ENCODE measurements at regions not wholly inside any gene's neighbourhood (a gene's known extent, or its start where the extent isn't known, plus 50 kb on each side); places are given as distances from the start of the nearest gene placed in this dataset.

DNA sequence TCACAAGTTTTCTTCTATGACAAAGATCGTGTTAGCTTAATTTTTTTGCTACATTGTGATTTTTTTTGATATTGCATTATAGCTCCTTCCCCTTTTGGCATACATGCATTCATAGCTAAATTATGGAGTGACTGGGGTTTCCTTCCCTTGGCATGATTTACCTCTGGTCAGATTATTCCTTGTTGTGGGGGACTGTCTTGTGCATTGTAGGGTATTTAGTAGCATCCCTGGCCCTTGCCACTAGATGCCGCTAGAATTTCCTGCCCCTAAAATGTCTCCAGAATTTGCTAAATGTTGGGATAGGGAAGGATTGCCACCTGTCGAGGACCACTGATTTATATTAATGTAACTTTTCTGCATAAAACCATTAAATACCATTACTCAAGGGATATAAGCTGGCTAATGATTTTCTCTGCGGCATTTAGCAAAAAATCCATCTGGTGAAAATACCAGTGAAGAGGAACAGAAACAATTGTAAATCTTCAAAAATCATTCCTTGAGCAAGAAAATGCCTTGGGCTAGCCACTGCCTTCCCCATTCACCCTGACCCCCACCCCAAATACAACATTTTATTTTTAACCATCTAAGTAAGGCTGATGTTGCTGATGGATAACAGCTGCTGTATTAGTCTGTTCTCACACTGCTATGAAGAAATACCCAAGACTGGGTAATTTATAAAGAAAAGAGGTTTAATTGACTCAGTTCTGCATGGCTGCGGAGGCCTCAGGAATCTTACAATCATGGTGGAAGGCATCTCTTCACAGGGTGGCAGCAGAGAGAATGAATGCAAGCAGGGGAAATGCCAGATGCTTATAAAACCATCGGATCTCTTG is 195.2 kb downstream of the MAP2K6 start:
- no peak for DNase-seq (ENCODE audit: low spot score in 2 of 2)
- peaks cover 37% of the 10 kb centered on the region for H3K4me1 ChIP-seq
- no peaks in the 10 kb centered on the region for H3K9me3 ChIP-seq
- H3K27me3 ChIP-seq: no peaks in the 10 kb centered on the region
- no peak for TF ChIP-seq POLR2AphosphoS5 (IDR thresholded peaks at IDR 0.05)
- no peak for TF ChIP-seq EP300 (IDR thresholded peaks at IDR 0.05)
- no peak for TF ChIP-seq POLR2A (IDR thresholded peaks at IDR 0.05)
- H3K36me3 ChIP-seq: no peaks in the 10 kb centered on the region
- 60% methylated on average over 6 of the region's 6 CpGs for WGBS
- peak overlapping the region; percentile 49 for H3K27ac ChIP-seq
- H3K4me3 ChIP-seq: no peak overlapping the region

DNA sequence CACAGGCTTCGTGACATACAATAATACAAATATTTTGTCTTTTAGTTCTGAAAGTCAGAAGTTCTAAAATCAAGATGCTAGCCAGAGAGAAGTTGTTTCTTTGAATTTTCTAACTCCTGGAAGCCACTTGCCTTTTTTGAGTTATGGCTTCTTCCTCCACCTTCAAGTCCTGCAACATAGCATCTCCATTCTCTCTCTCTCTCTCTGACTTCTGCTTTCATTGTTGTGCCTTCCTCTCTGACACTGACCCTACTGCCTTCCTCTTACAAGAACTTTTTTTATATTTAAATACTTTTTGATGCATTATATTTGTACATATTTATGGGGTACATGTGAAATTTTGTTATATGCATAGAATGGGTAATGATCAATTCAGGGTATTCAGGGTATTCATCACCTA is 205.9 kb downstream of the MAP2K6 start:
- Histone ChIP-seq H3K27me3 (no peaks in the 10 kb centered on the region), H3K36me3 (no peaks in the 10 kb centered on the region), H3K4me3 (no peak overlapping the region), H3K9me3 (no peaks in the 10 kb centered on the region), H3K27ac (no peak overlapping the region), H3K4me1 (no peaks in the 10 kb centered on the region)
- no peak for DNase-seq (ENCODE audit: low spot score in 2 of 2)
- 67% methylated on average over 1 of the region's 1 CpG for WGBS
- TF ChIP-seq POLR2AphosphoS5 (IDR thresholded peaks at IDR 0.05): no peak
- TF ChIP-seq POLR2A (IDR thresholded peaks at IDR 0.05): no peak
- TF ChIP-seq, protein P1, sequence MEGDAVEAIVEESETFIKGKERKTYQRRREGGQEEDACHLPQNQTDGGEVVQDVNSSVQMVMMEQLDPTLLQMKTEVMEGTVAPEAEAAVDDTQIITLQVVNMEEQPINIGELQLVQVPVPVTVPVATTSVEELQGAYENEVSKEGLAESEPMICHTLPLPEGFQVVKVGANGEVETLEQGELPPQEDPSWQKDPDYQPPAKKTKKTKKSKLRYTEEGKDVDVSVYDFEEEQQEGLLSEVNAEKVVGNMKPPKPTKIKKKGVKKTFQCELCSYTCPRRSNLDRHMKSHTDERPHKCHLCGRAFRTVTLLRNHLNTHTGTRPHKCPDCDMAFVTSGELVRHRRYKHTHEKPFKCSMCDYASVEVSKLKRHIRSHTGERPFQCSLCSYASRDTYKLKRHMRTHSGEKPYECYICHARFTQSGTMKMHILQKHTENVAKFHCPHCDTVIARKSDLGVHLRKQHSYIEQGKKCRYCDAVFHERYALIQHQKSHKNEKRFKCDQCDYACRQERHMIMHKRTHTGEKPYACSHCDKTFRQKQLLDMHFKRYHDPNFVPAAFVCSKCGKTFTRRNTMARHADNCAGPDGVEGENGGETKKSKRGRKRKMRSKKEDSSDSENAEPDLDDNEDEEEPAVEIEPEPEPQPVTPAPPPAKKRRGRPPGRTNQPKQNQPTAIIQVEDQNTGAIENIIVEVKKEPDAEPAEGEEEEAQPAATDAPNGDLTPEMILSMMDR (IDR thresholded peaks at IDR 0.05): no peak
- no peak for TF ChIP-seq EP300 (IDR thresholded peaks at IDR 0.05)

DNA sequence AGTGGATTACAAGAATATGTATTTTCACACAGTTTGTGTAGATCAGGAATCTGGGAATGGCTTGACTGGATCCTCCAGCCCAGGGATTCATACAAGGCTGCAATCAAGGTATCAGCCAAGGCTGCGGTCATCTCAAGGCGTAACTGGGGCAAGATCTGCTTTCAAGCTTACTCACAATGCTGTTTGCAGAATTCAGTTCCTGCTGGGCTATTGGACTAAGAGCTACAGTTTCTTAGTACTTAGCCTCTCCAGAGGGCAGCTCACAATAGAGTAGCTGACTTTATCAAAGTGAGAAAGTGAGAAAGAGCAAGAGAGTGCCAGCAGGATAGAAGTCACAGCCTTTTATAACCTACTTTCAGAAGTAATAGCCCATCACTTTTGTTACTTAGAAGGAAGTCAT is 211.0 kb downstream of the MAP2K6 start:
- no peaks in the 10 kb centered on the region for H3K4me1 ChIP-seq
- 38% methylated on average over 2 of the region's 2 CpGs for WGBS
- TF ChIP-seq POLR2AphosphoS5 (IDR thresholded peaks at IDR 0.05) (no peak), POLR2A (IDR thresholded peaks at IDR 0.05) (no peak), EP300 (IDR thresholded peaks at IDR 0.05) (no peak)
- TF ChIP-seq, protein P1 (IDR thresholded peaks at IDR 0.05): no peak
- H3K27ac ChIP-seq: no peak overlapping the region
- no peaks in the 10 kb centered on the region for H3K27me3 ChIP-seq
- H3K9me3 ChIP-seq: no peaks in the 10 kb centered on the region
- no peak overlapping the region for H3K4me3 ChIP-seq
- H3K36me3 ChIP-seq: no peaks in the 10 kb centered on the region
- DNase-seq (ENCODE audit: low spot score in 2 of 2): no peak

DNA sequence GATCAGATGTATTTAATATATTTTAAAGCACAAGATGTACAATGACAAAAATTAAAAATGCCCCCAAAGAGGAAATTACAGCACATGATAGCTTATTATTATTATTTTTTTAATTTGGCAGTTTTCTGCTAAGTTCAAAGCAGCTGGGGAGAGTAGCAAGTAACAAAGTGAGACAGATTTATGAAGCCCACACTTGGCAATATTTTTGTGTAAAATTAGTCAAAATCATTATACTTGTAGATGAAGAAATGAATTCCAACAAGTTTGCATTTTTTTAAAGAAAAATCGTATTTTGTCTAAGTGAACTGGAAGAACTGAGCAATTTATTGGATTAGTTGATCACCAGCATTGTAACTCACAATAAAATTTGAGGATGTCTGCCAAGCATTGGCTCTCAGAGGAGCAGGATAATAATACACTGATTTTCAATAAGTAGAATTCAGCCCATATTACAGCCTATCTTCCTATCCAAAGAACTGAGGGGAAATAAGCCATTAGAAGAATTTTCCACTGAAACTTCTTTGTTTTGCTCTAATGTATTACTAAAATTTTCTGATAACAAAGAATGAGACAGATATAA is 215.6 kb downstream of the MAP2K6 start:
- H3K4me3 ChIP-seq: no peak overlapping the region
- WGBS: 44% methylated on average over 1 of the region's 1 CpG

DNA sequence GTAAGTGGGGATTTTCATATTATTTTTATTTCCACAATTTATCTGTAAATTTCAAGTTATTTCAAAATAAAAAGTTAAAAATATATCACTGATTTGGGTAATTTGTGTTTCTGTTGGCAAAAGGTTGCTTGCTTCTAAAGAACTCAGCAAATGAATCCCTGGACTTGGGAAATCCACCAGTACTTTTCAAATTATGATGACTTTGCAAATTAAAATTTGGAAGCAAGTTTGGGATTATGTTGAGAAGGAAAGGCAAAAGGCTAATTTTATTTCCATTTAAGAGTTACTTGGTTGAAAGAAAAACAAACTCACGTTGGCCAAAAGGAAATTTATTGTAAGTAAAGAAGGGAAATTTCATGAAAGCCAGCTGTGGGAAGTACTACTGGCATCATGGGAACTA is 220.3 kb downstream of the MAP2K6 start:
- Histone ChIP-seq H3K27me3 (no peaks in the 10 kb centered on the region), H3K4me3 (no peak overlapping the region), H3K4me1 (no peaks in the 10 kb centered on the region), H3K36me3 (no peaks in the 10 kb centered on the region), H3K9me3 (no peaks in the 10 kb centered on the region), H3K27ac (no peak overlapping the region)
- WGBS: 45% methylated on average over 1 of the region's 1 CpG
- no peak for DNase-seq (ENCODE audit: low spot score in 2 of 2)
- TF ChIP-seq POLR2A (IDR thresholded peaks at IDR 0.05) (no peak), POLR2AphosphoS5 (IDR thresholded peaks at IDR 0.05) (no peak), EP300 (IDR thresholded peaks at IDR 0.05) (no peak)
- TF ChIP-seq, protein P1 (IDR thresholded peaks at IDR 0.05): no peak

More for the DNA sequence above, 215.6 kb downstream of the MAP2K6 start:
- Histone ChIP-seq H3K36me3 (no peaks in the 10 kb centered on the region), H3K4me1 (no peaks in the 10 kb centered on the region), H3K27me3 (no peaks in the 10 kb centered on the region), H3K27ac (no peak overlapping the region), H3K9me3 (no peaks in the 10 kb centered on the region)
- TF ChIP-seq, protein P1 (IDR thresholded peaks at IDR 0.05): no peak
- no peak for DNase-seq (ENCODE audit: low spot score in 2 of 2)

All from suprapubic skin (tissue), 4 donors.